ENCODE measurements at regions not wholly inside any gene's neighbourhood (a gene's known extent, or its start where the extent isn't known, plus 50 kb on each side); places are given as distances from the start of the nearest gene placed in this dataset.
A peak's percentile ranks its signal among the peaks of the same experiment; 100 is the strongest.

DNA sequence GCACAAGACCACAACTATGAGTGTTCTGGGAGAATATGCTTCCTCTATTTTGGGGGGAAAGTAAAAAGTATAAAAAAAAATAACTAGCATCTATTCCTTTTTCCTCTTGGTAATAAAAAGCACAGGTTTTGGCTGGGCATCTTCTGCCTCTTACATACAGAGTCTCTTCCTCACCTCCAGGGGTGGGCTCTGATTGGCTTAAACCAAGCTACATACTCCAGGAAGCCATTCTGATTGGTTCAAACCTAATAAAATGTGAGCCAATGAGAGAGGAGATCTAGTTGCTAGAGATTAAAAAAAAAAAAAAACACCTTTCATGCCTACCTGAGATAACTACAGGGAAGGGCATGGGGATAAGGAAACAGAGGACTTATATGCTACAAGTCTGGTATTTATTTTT, 365.9 kb upstream of the ERCC4 start:
- DNase-seq = no peak

DNA sequence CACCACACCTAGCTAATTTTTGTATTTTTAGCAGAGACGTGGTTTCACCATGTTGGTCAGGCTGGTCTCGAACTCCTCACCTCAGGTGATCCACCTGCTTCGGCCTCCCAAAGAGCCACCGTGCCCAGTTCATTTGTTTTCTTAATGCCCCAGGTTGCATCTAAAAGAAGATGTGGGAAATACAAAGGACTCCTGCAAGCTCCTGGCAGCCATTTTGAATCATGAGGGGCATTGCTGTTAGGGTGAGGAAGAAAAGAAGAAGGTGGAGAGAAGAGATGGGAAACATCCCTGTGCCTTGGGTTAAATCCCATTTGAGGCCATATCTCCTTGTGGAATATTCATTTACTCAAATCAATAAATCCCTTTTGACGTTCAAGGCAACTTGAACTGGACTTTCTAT, 365.3 kb upstream of the ERCC4 start:
- no peak for DNase-seq

DNA sequence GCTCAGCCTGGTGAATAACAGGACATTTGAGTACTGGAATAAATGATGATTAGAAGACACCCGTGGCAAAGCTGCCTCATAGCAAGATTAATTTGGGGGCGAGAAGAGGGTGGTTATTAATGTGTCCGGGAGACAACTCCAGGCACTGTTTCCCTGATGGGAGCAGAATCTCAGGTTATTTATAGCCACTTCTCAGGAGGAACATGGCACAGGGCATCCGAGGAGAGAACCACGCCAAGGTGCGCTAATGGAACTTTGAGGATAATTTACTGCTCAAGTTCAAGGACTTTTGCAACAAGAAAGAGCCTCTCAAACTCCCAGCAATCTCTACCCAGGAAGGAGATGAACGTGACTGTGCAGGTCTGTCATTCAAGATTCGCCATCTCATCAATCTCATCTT, 362.5 kb upstream of the ERCC4 start:
- DNase-seq = no peak

DNA sequence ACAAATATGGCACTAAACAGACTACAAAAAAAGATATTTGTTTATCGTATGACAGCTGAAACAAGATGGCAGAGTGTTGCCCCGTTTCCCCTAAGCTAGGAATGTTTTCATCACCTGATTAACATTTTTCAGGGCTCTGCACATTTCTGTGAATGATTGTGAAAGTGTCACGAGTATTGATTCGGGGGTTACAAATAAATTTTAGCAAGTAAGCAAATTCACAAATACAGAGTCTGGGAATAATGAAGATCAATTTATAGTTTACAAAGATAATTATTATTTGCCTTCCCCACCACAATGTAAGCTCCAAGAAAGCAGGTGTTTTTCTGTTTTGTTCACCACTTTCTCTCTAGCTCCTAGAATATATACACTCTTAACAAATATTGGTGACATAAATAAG, 361.2 kb upstream of the ERCC4 start:
- DNase-seq = no peak

DNA sequence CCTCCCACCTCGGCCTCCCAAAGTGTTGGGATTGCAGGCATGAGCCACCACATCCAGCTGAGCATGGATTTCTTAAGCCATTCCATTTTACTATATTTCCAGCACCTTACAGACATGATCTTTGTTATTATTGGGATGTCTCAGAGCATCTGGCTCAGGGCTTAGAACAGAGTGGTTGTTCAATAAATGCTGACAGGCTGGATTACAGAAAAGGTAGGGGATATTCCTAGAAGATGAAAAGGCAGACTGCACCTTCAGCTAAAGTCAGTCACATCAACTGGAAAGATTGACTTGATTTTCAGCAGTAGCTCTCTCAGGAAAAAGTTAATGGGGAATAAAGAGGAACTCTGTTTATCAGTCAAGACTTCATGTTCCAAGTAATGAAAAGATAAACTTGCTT, 360.3 kb upstream of the ERCC4 start:
- no peak for DNase-seq

DNA sequence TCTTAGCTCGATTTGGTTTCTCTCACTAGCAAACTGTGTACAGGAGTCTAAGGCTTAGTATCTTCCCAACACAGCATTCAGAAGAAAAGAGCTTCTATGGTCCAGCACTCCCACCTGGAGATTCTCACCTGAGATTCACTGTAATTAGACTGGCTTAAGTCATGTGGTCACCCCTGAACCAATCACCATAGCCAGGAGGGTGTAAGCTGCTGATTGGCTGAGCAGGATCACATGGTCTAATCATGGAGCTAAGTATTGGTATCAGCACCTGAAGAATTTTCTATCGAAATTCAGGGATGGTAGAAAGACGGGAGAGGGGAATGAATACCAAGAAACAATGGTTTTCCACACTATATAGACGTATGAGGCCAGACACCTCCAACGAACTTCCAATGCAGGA, 359.8 kb upstream of the ERCC4 start:
- DNase-seq = no peak

DNA sequence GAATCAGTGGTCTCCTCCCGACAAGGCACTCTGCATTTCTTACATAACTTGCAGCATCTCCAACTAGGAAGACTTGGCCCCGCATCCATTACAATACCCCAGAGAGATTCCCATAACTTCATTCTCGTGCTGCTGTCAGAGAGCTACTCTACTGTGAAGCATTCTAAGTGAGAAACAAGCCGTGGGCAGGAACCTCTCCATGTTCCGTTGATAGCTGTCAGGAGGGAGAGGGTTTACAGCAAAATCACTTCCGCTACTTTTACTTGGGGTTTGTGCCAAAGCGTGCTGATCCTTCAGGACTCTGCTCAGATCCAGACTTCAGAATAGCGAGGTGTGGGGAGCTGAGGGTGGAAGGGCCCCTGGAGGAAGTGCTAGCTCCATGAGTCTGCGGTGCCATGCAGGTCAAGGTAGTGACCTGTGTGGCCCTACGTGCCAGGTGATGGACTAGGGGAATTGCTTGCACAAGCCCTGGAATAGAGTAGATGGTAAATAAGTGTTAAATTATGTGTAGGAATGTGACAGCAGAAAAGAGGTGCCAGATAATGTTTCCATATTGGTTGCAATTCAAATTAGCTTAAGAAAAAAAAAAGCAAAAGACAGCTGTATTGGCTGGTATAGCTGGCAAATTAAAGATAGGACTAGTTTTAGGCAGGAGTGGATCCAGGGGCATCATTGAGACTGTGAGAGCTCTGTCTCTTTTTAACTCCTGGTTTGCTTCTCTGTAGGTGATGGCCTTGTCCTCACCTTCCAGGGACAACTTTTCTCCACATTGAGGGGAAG, 358.5 kb upstream of the ERCC4 start:
- DNase-seq = no peak

DNA sequence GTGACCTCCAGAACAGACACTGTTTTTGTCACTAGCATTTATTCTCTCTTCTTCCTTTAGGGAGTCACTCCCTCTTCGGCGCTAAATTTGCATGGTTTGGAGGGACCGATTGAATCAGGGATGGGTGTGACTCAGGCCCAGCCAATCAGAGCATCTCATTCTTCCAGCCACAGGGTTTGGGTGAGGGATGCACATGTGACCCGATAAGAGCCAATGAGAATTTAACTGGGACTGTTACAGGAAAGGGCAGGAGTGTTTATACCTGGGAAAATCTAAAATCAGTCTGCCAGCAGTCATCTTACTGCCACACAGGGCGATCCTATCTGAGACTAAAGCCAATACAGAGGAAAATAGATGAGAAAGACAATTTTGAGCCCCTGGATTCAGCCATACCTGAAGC, 351.2 kb upstream of the ERCC4 start:
- no peak for DNase-seq

DNA sequence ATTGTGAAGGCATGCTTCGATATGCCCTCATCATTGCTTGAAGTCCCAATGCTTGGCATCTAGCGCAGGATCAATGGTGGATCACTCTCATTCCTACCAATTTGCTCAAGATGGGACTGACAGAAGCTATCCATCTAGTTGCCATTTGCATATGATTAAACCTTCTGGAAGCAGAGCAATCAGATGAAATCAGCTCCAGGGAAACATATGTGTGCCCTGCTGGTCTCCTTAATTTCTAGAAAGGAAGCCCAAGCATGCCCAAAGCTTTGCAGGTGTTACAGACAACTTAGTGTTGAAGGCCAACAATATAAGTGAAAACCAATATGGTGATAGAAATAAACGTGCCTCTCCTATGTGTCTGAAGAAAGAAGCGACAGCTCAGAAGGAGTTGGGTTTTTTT, 350.0 kb upstream of the ERCC4 start:
- DNase-seq = no peak

DNA sequence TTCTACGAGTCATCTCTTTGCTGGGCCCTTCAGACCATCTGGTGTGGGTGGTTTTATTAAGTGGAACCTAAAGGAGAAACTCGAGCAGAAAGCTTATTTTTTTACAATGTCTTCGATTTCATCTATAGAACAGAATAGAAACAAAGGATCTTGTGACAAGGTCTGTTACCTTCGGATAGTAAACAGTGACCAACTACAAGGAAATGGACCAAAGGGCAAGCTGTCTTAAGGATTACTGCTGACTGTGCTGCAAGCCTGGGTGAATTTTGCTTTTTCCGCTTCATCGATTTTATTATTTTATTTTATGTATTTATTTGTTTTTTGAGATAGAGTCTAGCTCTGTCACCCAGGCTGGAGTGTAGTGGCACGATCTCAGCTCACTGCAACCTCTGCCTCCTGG, 348.9 kb upstream of the ERCC4 start:
- no peak for DNase-seq

DNA sequence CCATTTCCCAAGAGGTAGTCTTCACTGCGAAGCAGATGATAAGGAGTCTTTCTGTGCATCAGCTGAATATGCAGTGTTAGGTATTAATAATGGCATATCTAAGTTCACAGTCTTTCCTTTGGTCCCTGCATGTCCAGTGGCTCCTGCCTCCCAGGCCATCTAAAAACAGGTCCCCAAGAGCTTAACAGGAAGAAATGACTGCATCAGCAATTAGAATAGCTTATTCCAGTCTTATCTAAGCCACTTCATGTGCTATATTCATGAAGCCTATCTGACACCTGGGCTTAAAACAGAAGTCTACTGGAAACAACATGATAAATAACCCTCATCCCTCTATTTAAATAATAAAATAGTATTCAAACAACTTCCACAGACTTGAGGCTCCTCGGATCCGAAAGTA, 346.1 kb upstream of the ERCC4 start:
- DNase-seq = no peak

DNA sequence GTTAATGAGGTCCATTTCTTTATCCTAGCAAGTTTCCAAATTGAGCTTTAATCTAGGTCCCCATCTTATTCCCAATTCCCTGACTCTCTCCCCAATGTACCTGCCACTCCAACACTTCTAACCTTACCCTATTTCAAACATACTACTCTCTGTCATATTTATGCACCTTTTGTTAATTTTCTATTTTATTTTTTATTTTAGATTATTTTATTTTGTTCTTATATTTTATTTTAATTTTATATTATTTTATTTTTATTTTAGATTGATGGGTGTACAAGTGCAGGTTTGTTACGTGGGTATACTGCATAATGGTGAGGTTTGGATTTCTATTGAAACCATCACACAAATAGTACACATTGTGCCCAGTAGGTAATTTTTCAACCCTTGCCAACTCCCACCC, 333.9 kb upstream of the ERCC4 start:
- DNase-seq = no peak

DNA sequence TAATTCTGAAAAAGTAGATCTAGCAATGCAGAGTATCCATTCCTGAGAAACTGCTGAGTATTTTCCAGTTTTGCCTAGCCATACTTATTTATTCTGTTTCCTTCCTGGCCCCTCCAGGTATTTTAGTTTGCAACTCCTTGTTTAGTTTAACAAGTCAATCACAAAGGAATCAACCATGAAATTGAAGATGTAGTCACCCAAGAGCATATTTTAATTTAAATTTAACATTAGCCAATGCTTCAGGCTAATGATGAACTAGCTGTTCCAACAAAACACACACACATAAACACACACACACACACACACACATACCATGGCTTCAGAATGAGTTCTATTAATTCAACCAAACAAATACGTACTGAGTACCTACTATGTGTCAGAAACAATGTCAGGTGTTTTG, 332.8 kb upstream of the ERCC4 start:
- DNase-seq = no peak

DNA sequence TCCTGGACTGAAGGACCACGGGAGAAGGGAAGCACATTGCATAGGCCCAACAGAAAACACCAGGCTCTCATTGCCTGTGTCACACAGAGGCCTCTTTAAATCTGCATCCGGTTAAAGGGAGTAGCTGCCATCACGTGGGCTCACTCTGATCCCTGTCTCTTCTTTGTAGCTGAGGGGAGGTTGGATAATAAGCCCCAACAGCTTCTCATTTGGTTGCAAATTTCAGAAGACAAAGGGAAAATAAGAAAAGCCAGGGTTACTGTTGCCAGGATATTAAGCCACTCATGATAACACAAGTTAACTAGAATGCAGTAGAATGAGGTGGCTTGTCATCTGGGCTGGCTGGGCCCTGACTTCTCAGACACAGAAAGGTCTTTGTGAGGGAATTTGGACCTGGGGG, 325.1 kb upstream of the ERCC4 start:
- DNase-seq = no peak

DNA sequence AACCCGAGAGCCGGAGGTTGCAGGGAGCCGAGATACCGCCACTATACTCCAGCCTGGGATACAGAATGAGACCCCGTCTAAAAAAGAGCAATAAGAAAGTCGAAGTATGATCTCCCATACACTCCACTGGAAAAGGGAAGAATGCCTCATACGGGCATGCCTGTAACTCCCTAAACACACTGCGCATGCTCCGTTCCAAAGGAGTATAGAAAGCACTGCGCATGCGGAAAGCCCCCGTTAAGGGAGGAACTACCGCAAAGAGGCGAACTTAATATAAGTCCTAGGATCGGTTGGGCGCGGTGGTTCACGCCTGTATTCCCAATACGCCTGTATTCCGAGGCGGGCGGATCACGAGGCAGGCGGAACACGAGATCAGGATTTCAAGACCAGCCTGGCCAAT, 313.1 kb upstream of the ERCC4 start:
- DNase-seq = peak; percentile 1

DNA sequence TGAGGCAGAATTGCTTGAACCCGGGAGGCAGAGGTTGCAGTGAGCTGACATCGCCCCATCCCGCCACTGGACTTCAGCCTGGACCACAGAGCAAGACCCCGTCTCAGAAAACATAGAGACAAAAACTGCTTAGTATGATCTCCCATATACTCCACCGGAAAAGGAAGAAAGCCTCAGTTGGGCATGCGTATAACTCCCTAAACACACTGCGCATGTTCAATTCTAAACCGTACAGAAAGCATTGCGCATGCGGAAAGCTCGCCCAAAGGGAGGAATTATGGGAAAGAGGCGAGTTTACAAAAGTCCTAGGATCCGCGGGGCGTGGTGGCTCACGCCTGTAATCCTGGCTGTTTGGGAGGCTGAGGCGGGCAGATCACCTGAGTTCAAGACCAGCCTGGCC, 312.7 kb upstream of the ERCC4 start:
- no peak for DNase-seq

DNA sequence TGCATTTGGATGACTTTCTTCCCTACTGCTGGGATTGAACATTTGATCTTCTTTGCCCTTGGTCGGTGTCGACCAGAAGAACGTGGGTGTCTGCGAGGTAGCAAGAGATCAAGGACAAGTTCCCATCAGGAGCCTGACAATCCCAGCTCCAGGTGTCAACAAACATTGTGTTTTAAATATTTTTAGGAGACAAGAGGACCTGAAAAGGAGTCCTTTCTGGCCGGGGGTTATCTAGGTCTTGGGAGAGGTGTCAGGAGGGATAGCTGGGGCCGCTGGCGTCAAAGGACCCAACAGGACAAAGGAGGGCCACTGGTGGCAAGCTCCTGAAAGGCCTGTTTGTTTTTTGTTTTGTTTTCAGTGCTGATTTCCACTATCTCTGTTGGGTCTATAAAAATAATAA, 308.4 kb upstream of the ERCC4 start:
- DNase-seq = no peak

DNA sequence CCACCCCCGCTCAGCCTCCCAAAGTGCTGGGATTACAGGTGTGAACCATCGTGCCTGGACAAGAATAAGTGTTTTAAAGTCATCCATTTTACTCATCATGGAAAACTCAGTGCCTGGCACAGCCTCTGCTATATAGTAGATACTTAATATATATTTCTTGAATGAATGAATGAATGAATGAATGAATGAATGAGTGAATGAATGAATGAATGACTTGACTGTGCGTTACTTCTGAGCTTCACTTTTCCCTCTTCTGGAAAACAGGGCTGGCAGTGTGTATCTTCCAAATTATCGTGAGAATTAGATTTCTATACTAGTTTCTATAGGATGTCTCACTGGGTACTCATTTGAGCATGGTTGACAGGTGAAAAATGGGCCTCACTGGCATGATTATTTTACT, 307.3 kb upstream of the ERCC4 start:
- DNase-seq = no peak

DNA sequence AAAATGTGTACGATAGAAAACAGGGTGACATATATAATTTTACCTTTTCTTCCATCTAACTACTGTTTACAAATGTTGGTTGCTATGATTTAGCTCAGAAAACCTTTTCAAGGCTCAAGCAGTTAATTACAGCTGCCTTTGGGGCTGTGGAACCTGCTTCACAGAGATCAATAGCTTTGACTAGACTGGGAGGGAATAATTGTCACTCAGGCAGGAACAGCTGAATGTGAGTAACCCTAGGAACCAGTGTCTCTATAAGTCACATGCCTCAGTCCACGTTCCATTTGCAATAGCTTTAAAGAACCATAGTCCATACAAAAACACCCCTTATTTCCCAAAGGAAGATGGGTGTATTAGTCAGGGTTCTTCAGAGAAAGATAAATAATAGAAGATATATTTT, 306.8 kb upstream of the ERCC4 start:
- DNase-seq = no peak

DNA sequence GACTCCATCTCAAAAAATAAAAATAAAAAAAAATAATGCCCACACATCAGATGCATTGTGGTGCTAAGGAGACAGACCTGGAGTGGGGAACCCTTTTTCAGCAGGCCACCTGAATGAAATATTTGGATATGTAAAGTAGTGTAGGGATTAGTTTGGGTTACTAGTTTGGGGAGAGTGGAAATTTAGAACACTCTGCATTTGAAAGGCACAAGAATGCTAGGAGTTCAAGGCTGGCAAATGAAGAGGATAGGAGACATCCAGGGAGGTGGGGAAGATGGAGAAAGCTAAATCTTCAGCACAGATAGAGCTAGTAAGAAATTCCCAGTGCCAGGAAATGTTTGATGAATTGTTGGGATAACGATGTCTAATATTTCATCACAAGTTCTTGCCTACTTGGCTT, 298.3 kb upstream of the ERCC4 start:
- DNase-seq = no peak

DNA sequence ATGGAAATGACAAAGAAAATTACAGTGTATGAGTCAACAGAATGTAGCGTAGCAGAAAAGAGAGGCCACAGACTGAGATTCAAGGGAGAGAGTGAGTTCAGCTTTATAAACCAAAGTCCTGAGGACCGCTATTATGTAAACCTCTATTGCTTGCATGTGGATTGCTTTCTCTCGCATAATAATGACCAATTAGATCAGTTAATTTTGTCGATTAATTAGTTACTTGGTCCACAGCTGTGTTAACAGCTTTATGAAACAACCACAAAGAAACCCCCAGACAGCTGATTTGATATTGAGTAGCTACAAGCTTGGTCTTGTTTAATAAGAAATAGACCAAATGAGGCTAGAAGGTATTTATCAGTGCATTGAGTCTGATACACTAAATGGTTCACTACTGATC, 291.8 kb upstream of the ERCC4 start:
- no peak for DNase-seq

DNA sequence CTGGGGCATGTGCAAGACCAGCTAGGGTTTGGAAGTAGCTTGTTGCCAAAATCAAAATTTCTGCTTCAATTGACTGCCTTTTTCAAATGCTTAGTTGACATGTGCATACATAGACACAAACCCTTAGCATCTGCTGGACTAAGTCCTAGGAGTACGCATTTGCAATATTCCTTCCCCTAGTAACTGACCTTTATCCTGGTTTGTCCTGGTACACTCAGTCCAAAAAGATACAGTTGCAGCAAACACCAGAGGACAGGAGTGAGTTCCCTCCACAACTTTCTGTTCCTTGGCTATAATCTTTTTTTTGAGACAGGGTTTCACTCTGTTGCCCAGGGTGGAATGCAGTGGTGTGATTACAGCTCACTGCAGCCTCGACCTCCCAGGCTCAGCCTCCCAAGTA, 290.2 kb upstream of the ERCC4 start:
- no peak for DNase-seq

DNA sequence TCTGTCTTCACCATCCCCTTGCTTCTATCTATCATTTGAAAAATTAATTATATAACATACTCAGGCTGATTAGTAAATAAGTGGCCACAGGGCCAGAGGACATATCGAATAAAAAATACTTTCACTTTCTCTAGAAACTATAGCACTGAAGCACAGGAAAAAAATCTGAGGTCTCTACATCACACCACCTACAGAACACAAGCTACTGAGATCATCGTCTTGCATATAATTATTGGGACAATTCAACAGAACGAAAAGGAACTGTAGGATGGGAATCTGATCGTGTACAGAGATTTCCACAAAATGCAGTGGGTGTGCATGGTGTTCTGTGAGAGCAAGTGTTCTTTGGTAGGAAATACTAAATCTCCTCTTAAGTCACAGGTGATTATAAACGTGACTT, 289.6 kb upstream of the ERCC4 start:
- no peak for DNase-seq

DNA sequence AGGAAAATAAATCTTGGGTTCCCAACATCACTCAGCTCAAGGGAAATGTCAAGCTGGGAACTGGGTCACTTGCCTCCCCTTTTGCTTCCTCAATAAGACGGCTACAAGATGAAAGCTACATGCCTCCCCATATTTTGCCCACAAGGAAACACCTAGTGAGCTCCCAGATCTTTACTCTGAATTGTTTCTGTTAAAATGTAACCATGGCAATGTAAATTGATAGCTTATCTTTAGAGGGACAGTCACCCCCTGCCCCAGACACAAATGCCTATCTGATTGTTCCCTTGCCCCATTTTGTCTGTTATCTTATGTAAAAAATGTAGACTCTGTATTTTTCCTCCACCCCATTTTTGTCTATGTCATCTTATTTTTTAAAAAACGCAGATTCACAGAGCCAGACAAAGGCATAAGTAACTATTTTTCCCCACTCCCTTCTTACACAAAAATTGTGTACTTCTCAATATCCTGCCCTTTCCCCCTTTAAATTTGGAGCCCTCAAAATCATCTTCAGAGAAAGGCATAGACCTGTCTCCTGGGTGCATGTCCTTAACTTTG, 288.7 kb upstream of the ERCC4 start:
- no peak for DNase-seq

DNA sequence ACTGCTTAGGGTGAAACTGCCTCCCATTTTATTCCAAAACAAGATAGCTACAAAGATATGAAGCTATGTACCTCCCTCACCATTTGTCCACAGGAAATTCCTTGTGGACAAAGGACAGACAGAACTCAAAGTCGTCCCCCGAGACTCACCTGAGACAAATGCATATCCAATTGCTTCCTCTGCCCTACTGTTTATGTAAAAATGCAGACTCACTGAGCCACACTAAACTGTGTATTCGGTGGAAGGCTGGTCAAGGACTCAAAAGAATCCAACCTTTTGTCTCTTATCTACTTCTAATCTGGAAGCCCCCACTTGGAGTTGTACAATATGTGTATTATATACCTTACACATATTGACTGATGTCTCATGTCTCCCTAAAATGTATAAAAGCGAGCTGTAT, 288.0 kb upstream of the ERCC4 start:
- DNase-seq = no peak

Data from hematopoietic multipotent progenitor cell treated with erythropoietin and hydrocortisone succinate and interleukin-3 and kit ligand, for 4 days (in vitro differentiated cells).